GM23338 (cell line): ENCODE measurements at regions not wholly inside any gene's neighbourhood (a gene's known extent, or its start where the extent isn't known, plus 50 kb on each side); places are given as distances from the start of the nearest gene placed in this dataset.

ENCODE experiments used
- ATAC-seq: fragments of 200-7000 bp; cut with Tn5 transposase; 3 replicates; pipeline ENCODE4 v1.9.1; 2020
- DNase-seq: peaks from one replicate; pipeline ENCODE4 v3.0.0-alpha.2; 2015; ENCODE audit warnings: low spot score
- H2AFZ ChIP-seq: fragments of 200-600 bp; sonication (generic); 2 replicates; pipeline ENCODE4 v1.8.0; 2016; ENCODE audit warnings: antibody characterized with exemption, mild to moderate bottlenecking, moderate library complexity
- H3F3A ChIP-seq: fragments of 200-600 bp; sonication (generic); replicated peaks from 2 replicates; pipeline ENCODE4 v1.8.0; 2017; ENCODE audit warnings: antibody characterized with exemption, mixed run types, low read depth
- H3K27ac ChIP-seq: fragments of 200-600 bp; sonication (generic); 2 replicates; pipeline ENCODE4 v1.6.1; 2016; ENCODE audit warnings: low read depth
- H3K27me3 ChIP-seq: fragments of 200-600 bp; sonication (generic); 2 replicates; pipeline ENCODE4 v1.8.0; 2016; ENCODE audit warnings: mild to moderate bottlenecking, mixed run types, moderate library complexity; ENCODE audit not compliant: insufficient read depth
- H3K36me3 ChIP-seq: fragments of 200-600 bp; sonication (generic); 2 replicates; pipeline ENCODE4 v1.8.0; 2016; ENCODE audit warnings: mild to moderate bottlenecking; ENCODE audit not compliant: insufficient read depth
- H3K4me1 ChIP-seq: fragments of 200-600 bp; sonication (generic); 2 replicates; pipeline ENCODE4 v1.8.0; 2016; ENCODE audit warnings: mild to moderate bottlenecking, moderate library complexity; ENCODE audit not compliant: insufficient read depth
- H3K4me2 ChIP-seq: fragments of 200-600 bp; sonication (generic); 2 replicates; pipeline ENCODE4 v1.7.1; 2017; ENCODE audit warnings: mixed run types
- H3K4me3 ChIP-seq: fragments of 200-600 bp; sonication (generic); 2 replicates; pipeline ENCODE4 v1.6.1; 2016; ENCODE audit warnings: mixed run types
- H3K79me2 ChIP-seq: fragments of 200-600 bp; sonication (generic); replicated peaks from 2 replicates; pipeline ENCODE4 v1.8.0; 2017; ENCODE audit warnings: mild to moderate bottlenecking; ENCODE audit not compliant: insufficient read depth
- H3K9me2 ChIP-seq: fragments of 200-600 bp; sonication (generic); 2 replicates; pipeline ENCODE4 v1.8.0; 2017; ENCODE audit not compliant: insufficient read depth
- H4K20me1 ChIP-seq: fragments of 200-600 bp; sonication (generic); replicated peaks from 2 replicates; pipeline ENCODE4 v1.8.0; 2017; ENCODE audit warnings: mild to moderate bottlenecking; ENCODE audit not compliant: insufficient read depth
- H3K27ac Mint-ChIP-seq: 2 replicates; pipeline ENCODE4 v1.8.0; 2020; ENCODE audit warnings: inconsistent platforms, mild to moderate bottlenecking, moderate library complexity, mixed read lengths
- H3K27me3 Mint-ChIP-seq: 3 replicates; pipeline ENCODE4 v1.8.0; 2022; ENCODE audit warnings: low read depth, mild to moderate bottlenecking, moderate library complexity, mixed read lengths, inconsistent platforms; ENCODE audit not compliant: insufficient read depth, poor library complexity
- H3K36me3 Mint-ChIP-seq: 3 replicates; pipeline ENCODE4 v1.8.0; 2021; ENCODE audit warnings: low read depth, mild to moderate bottlenecking, inconsistent platforms, moderate library complexity, mixed read lengths
- H3K4me1 Mint-ChIP-seq: 3 replicates; pipeline ENCODE4 v1.8.0; 2020; ENCODE audit warnings: mild to moderate bottlenecking, inconsistent platforms, mixed read lengths
- H3K4me3 Mint-ChIP-seq: 3 replicates; pipeline ENCODE4 v1.8.0; 2021; ENCODE audit warnings: moderate library complexity, mild to moderate bottlenecking, inconsistent platforms, mixed read lengths
- H3K9me3 Mint-ChIP-seq: 3 replicates; pipeline ENCODE4 v1.8.0; 2020; ENCODE audit warnings: moderate library complexity, mild to moderate bottlenecking, inconsistent platforms, mixed read lengths
- CREB1 ChIP-seq: fragments of 250-450 bp; sonication (Bioruptor Pico); IDR thresholded peaks from 2 replicates; pipeline ENCODE4 v1.5.0; 2020; ENCODE audit warnings: low read depth, mild to moderate bottlenecking, moderate library complexity
- EZH2 ChIP-seq: fragments of 200-600 bp; sonication (generic); IDR thresholded peaks from one replicate; pipeline ENCODE4 v1.8.0; 2017; ENCODE audit warnings: antibody characterized with exemption, mild to moderate bottlenecking, low read depth; ENCODE audit not compliant: unreplicated experiment
- EZH2phosphoT487 ChIP-seq: fragments of 200-600 bp; sonication (generic); IDR thresholded peaks from one replicate; pipeline ENCODE4 v1.8.1; 2018; ENCODE audit warnings: antibody characterized with exemption; ENCODE audit not compliant: unreplicated experiment
- JUNB ChIP-seq: IDR thresholded peaks from one replicate; pipeline ENCODE4 v1.6.1; 2016; ENCODE audit warnings: antibody characterized with exemption; ENCODE audit not compliant: unreplicated experiment
- NANOG ChIP-seq: IDR thresholded peaks from 2 replicates; pipeline ENCODE4 v1.6.1; 2016; ENCODE audit warnings: antibody characterized with exemption, borderline replicate concordance
- POLR2AphosphoS5 ChIP-seq: IDR thresholded peaks from 2 replicates; pipeline ENCODE4 v1.6.1; 2016; ENCODE audit warnings: antibody characterized with exemption, low read depth
- REST ChIP-seq: IDR thresholded peaks from one replicate; pipeline ENCODE4 v1.6.1; 2018; ENCODE audit warnings: antibody characterized with exemption; ENCODE audit not compliant: unreplicated experiment
- STAT1 ChIP-seq: IDR thresholded peaks from one replicate; pipeline ENCODE4 v1.6.1; 2016; ENCODE audit warnings: antibody characterized with exemption; ENCODE audit not compliant: unreplicated experiment
- TF ChIP-seq, protein P1 (sequence below): fragments of 250-450 bp; sonication (Bioruptor Pico); IDR thresholded peaks from 2 replicates; pipeline ENCODE4 v1.5.0; 2020; ENCODE audit warnings: mild to moderate bottlenecking, moderate library complexity
- TF ChIP-seq, protein P2 (sequence below): IDR thresholded peaks from 2 replicates; pipeline ENCODE4 v1.6.1; 2016; ENCODE audit warnings: antibody characterized with exemption
- TF ChIP-seq, protein P3 (sequence below), 2 experiments: fragments of 200-600 bp in 1 of 2; sonication (generic) in 1 of 2; conservative IDR thresholded peaks; 2 replicates each; pipeline versions ENCODE4 v1.5.1 to v1.6.1; 2016 to 2017; ENCODE audit warnings: antibody characterized with exemption in 2 of 2, low read depth in 2 of 2, mild to moderate bottlenecking in 2 of 2, moderate library complexity in 1 of 2

DNA sequence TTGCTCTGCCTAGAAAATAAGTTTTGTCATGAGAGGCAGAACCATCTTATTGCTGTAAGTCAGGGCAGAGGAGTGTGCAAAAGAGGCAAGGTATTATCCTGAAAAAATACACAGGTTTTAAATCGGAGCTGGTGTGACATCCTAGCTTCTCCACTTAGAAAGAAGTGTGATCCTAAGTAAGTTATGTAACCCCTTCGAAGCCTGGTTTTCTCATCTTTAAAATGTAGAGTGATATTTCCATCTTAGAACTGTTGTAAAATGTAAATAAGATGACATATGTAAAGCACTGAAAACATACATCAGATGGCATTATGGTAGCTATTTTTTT, 65.1 kb downstream of the IER5 start (continued):
- TF ChIP-seq, protein P1, sequence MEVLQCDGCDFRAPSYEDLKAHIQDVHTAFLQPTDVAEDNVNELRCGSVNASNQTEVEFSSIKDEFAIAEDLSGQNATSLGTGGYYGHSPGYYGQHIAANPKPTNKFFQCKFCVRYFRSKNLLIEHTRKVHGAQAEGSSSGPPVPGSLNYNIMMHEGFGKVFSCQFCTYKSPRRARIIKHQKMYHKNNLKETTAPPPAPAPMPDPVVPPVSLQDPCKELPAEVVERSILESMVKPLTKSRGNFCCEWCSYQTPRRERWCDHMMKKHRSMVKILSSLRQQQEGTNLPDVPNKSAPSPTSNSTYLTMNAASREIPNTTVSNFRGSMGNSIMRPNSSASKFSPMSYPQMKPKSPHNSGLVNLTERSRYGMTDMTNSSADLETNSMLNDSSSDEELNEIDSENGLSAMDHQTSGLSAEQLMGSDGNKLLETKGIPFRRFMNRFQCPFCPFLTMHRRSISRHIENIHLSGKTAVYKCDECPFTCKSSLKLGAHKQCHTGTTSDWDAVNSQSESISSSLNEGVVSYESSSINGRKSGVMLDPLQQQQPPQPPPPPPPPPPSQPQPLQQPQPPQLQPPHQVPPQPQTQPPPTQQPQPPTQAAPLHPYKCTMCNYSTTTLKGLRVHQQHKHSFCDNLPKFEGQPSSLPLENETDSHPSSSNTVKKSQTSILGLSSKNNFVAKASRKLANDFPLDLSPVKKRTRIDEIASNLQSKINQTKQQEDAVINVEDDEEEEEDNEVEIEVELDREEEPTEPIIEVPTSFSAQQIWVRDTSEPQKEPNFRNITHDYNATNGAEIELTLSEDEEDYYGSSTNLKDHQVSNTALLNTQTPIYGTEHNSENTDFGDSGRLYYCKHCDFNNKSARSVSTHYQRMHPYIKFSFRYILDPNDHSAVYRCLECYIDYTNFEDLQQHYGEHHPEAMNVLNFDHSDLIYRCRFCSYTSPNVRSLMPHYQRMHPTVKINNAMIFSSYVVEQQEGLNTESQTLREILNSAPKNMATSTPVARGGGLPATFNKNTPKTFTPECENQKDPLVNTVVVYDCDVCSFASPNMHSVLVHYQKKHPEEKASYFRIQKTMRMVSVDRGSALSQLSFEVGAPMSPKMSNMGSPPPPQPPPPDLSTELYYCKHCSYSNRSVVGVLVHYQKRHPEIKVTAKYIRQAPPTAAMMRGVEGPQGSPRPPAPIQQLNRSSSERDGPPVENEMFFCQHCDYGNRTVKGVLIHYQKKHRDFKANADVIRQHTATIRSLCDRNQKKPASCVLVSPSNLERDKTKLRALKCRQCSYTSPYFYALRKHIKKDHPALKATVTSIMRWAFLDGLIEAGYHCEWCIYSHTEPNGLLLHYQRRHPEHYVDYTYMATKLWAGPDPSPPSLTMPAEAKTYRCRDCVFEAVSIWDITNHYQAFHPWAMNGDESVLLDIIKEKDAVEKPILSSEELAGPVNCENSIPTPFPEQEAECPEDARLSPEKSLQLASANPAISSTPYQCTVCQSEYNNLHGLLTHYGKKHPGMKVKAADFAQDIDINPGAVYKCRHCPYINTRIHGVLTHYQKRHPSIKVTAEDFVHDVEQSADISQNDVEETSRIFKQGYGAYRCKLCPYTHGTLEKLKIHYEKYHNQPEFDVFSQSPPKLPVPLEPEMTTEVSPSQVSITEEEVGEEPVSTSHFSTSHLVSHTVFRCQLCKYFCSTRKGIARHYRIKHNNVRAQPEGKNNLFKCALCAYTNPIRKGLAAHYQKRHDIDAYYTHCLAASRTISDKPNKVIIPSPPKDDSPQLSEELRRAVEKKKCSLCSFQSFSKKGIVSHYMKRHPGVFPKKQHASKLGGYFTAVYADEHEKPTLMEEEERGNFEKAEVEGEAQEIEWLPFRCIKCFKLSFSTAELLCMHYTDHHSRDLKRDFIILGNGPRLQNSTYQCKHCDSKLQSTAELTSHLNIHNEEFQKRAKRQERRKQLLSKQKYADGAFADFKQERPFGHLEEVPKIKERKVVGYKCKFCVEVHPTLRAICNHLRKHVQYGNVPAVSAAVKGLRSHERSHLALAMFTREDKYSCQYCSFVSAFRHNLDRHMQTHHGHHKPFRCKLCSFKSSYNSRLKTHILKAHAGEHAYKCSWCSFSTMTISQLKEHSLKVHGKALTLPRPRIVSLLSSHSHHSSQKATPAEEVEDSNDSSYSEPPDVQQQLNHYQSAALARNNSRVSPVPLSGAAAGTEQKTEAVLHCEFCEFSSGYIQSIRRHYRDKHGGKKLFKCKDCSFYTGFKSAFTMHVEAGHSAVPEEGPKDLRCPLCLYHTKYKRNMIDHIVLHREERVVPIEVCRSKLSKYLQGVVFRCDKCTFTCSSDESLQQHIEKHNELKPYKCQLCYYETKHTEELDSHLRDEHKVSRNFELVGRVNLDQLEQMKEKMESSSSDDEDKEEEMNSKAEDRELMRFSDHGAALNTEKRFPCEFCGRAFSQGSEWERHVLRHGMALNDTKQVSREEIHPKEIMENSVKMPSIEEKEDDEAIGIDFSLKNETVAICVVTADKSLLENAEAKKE = no peak
- no peak for TF ChIP-seq EZH2
- no peak for TF ChIP-seq EZH2phosphoT487
- TF ChIP-seq POLR2AphosphoS5 = no peak

DNA sequence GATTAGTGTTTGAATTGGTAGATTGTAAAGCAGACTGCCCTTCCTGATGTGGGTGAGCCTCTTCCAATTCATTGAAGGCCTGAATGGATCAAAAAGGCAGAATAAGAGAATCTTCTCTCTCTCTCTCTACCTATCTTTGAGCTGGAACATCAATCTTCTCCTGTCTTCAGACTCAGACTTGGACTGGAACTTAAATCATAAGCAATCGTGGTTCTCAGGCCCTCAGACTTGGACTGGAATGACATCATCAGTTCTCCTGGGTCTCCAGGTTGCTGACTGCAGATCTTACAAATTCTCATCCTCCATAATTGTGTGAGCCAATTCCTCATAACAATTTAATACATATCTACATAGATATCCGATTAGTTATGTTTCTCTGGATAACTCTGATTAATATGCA, 66.8 kb downstream of the IER5 start:
- H3K4me1 Mint-ChIP-seq = peaks cover 11% of the 10 kb centered on the region
- no peak overlapping the region for H2AFZ ChIP-seq
- TF ChIP-seq NANOG (no peak), REST (no peak), STAT1 (no peak), POLR2AphosphoS5 (no peak), JUNB (no peak), CREB1 (CRISPR knock-in tag) (no peak), EZH2phosphoT487 (no peak), EZH2 (no peak)
- TF ChIP-seq, protein P2, sequence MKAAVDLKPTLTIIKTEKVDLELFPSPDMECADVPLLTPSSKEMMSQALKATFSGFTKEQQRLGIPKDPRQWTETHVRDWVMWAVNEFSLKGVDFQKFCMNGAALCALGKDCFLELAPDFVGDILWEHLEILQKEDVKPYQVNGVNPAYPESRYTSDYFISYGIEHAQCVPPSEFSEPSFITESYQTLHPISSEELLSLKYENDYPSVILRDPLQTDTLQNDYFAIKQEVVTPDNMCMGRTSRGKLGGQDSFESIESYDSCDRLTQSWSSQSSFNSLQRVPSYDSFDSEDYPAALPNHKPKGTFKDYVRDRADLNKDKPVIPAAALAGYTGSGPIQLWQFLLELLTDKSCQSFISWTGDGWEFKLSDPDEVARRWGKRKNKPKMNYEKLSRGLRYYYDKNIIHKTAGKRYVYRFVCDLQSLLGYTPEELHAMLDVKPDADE = no peak
- TF ChIP-seq, protein P3, sequence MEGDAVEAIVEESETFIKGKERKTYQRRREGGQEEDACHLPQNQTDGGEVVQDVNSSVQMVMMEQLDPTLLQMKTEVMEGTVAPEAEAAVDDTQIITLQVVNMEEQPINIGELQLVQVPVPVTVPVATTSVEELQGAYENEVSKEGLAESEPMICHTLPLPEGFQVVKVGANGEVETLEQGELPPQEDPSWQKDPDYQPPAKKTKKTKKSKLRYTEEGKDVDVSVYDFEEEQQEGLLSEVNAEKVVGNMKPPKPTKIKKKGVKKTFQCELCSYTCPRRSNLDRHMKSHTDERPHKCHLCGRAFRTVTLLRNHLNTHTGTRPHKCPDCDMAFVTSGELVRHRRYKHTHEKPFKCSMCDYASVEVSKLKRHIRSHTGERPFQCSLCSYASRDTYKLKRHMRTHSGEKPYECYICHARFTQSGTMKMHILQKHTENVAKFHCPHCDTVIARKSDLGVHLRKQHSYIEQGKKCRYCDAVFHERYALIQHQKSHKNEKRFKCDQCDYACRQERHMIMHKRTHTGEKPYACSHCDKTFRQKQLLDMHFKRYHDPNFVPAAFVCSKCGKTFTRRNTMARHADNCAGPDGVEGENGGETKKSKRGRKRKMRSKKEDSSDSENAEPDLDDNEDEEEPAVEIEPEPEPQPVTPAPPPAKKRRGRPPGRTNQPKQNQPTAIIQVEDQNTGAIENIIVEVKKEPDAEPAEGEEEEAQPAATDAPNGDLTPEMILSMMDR (conservative IDR thresholded peaks at IDR 0.05; ENCODE audit: low read depth in 2 of 2) = no peak

More for the DNA sequence above, 66.8 kb downstream of the IER5 start:
- Histone ChIP-seq H3K4me1 (peaks cover 8% of the 10 kb centered on the region), H3K79me2 (no peaks in the 10 kb centered on the region), H3K4me3 (no peak overlapping the region), H3K9me2 (no peaks in the 10 kb centered on the region; the same call in 1 of the 2 replicates), H4K20me1 (no peaks in the 10 kb centered on the region), H3F3A (no peaks in the 10 kb centered on the region), H3K27me3 (no peaks in the 10 kb centered on the region), H3K27ac (no peak overlapping the region), H3K4me2 (no peak overlapping the region), H3K36me3 (no peaks in the 10 kb centered on the region)
- no peaks in the 10 kb centered on the region for H3K36me3 Mint-ChIP-seq
- H3K9me3 Mint-ChIP-seq = peaks cover 11% of the 10 kb centered on the region; the same call in 2 of the 3 replicates
- no peak for ATAC-seq
- peaks cover 3% of the 10 kb centered on the region for H3K27me3 Mint-ChIP-seq
- DNase-seq = no peak
- no peak overlapping the region for H3K4me3 Mint-ChIP-seq
- H3K27ac Mint-ChIP-seq = no peak overlapping the region
